SK-MEL-5 (cell line): ENCODE measurements at regions not wholly inside any gene's neighbourhood (a gene's known extent, or its start where the extent isn't known, plus 50 kb on each side); places are given as distances from the start of the nearest gene placed in this dataset.
"Not testable (repeated sequence)": the region's sequence is repeated elsewhere in the genome, so short reads cannot be mapped to it uniquely, and the experiment has no call there.

Experiments used
- DNase-seq: peaks from one replicate; pipeline ENCODE4 v3.0.0-alpha.2; 2016; ENCODE audit warnings: low read depth, low spot score
- in situ Hi-C: cut with HindIII; loops from 2 replicates; pipeline ENCODE4 v1.10.0; 2016; ENCODE audit warnings: low sequenced_read_pairs, high pct_unique_total_duplicates, low pct_unique_long_range_greater_than_20kb

DNA sequence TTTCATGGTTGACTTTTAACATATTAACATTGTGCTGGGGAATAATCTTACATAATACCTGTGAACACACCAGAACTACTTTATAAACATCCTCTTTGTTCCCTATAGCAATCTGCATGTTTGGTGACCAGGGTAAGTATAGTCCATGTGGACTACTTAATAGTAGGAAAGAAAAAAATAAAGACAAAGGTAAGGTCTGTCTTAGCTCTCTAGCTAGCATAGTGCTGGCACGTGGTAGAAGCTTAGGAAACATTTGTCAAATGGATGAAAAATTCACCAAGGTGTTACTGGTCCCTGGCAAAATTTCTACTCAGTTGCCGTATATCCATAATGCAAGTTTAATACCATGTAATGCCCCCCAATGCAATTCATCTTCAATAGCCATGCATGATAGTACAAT, 78.6 kb upstream of the ABCA1 start:
- DNase-seq, result peak; percentile 44
- in situ Hi-C loops, result no loop called here

DNA sequence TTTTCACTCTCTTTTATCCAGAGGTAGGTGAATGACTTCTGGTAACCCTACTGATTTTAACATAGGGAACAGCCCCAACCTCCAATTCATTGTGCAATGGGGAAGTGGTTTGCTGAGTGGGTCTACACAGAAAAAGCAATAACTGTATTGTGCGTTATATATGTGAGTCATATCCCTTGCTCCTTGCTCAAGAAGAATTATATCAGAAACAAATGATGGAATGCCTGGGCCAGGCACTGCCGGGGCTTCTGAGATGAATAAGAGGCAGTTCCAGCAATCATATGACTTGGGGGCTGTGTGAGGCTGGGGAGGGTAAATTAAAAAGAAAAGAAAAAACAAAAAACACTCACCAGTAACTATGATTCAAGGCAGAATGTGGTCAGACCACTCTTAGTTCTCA, 79.2 kb upstream of the ABCA1 start:
- in situ Hi-C loops, result no loop called here
- DNase-seq, result peak; percentile 88

DNA sequence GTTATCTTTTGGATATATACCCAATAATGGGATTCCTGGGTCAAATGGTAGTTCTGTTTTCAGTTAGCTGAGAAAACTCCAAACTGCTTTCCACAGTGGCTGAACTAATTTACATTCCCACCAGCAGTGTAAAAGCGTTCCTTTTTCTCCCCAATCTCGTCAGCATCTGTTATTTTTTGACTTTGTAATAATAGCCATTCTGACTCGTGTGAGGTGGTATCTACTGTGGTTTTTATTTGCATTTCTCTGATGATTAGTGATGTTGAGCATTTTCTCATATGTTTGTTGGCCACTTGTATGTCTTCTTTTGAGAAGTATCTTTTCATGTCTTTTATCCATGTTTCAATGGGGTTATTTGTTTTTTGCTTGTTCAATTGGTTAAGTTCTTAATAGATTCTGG, 82.1 kb upstream of the ABCA1 start:
- DNase-seq, in situ Hi-C loops: not testable (repeated sequence)

DNA sequence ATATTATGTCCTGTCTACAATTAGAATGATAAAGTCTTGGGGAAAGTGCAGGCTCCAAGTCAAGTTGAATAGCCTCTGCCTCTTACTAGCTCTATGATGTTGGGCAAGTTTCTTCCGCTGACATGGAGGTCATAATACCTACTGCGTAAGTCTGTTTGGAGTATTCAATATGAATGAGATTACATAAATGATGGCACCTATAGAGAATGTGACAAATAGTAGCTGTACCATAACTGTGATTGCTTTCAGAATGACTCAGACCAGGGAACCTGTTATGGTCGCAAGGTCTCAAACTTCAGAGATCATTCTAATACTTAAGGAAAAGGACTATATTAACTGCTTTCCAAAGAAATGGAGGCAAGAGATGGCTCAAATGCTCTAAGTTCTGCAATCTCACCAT, 94.0 kb upstream of the ABCA1 start:
- no peak for DNase-seq
- in situ Hi-C loops, result no loop called here

DNA sequence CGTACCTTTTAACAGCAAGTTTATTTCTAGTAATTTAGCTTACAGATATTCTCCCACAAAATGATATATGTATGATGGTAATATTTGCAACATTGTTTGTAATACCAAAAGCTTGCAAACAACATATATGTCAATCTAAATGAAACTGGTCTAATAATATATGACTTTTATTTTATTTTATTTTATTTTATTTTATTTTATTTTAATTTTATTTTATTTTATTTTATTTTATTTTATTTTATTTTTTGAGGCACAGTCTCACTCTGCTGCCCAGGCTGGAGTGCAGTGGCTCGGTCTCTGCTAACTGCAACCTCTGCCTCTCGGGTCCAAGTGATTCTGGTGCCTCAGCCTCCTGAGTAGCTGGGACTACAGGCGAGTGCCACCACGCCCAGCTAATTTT, 94.6 kb upstream of the ABCA1 start:
- DNase-seq, in situ Hi-C loops: not testable (repeated sequence)

DNA sequence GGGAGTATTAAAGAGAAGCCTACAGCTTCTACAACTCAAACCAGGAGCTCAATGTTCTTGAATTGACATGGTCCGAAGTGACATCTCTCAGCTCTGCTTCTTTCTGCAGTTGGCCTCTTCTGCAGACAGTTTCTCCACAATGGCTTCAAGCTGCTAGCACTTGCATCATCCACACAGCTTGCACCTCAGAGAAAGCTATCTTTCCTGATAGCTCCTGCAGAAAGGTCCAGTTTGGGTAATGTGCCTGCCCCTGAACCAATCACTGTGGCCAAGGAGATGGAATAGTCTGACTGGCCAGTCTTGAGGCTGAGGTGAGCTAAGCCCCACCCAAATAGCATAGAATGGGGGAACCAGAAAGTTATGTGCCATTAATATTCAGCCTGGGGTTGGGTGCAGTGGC, 95.8 kb upstream of the ABCA1 start:
- in situ Hi-C loops, result no loop called here
- no peak for DNase-seq

DNA sequence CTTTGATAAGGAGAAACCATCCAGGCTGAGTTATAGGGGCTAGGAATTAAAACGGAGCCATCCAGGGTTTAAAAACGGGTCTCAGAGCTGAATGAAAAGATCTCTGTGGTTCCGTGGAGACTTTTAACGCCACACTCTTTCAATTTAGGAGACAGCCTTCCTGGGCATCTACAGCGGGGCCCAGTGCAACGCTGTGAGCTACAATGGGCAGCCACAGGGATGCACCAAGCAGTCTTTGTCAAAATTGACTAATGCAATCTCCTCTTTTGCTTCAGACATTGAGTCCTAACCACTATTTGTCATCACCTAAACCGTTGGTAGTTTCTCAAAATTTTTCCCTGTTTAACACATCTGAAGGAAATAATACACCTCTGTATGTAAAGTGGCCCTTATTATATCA, 96.6 kb upstream of the ABCA1 start:
- no peak for DNase-seq
- in situ Hi-C loops, result no loop called here

DNA sequence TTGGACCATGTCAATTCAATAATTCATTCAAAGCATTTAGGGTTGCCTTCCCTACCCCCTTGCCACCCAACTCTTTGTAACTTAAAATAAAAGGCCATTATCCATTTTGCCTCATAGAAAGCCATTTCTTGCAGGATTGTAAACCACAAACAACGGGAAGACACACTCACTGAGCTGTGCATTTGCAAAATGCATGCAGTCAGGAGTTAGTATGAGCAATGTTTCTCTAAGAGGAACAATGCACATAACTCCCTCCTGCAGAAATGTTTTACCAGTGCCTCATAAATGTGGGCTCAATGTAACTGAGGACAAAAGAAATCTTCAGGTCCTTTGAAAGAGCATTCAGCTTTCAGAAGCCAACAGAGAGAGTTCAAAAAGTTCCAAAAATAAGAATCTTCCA, 98.5 kb upstream of the ABCA1 start:
- in situ Hi-C loops, result no loop called here
- DNase-seq, result peak; percentile 91

DNA sequence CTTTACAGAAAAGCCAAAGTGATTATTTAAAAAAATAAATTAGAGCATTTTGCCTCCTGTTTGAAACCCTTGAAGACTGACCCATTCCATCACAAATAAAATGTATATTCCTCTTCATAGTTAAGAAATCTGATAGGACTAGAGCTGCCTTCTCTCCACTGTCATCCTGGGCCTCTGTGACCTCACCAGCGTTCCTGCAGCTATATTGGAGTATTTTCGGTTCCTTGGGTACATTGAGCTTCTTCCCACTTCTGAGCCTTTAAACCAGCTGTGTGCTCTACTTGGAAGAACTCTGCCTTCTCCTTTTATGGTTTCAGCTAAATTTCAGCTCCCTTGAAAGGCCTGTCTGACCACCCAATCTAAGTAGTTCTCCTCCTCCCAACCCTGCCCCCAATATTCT, 99.1 kb upstream of the ABCA1 start:
- DNase-seq, result no peak
- in situ Hi-C loops, result no loop called here

DNA sequence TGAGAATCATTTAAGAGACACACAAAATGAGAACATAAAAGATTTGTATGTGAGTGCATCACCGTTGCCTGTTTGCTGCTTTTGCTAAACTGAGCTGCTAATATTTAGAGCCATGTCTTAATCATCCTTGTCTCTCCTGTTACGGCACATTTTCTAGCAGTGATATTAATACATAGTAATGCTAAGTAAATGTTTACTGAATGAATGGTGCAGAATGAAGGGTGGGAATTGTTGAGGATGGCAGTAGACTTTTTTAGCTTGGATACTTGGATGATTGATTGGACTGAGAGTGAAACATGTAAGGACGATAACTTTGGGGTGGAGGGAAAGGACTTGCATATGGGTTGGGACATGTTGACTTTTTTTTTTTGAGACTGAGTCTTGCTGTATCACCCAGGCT, 102.3 kb upstream of the ABCA1 start:
- in situ Hi-C loops, result no loop called here
- no peak for DNase-seq

DNA sequence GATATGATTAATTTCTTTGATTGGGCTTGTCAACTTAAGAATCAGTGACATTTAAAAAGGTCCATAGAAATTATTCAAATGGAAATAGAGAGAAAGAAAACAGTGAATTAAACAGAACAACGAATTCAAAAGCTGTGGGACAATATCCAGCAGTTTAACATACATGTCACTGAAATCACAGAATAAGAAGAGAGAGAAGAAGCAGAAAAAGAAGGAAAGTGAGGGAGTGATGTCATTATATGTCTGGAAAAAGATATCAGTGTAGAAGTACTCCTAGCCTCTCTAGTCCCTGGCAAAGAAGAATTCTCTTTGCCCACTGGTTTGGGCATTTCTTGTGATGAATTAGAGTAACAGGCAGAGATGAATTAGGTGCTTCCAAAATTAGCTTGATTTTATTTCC, 109.2 kb upstream of the ABCA1 start:
- in situ Hi-C loops, result no loop called here

DNA sequence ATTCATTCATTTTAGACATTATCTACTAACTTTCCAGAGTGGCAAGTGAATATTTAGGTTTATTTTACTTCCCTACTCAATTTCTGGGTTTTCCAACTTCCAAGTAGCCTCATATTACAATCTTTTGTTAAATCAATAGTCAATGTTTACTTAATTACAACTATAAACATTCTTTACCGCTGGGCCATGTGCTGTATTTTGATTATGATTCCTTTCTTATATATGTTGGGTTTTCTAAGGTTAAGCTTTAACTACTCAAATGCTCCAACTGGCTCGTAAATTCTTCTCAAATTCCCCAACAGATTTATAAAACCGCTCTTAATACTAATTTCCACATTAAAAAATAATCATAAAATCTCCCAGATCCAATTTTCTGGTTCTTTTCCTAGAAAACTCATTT, 110.1 kb upstream of the ABCA1 start:
- in situ Hi-C loops, result no loop called here

More for the DNA sequence above, 109.2 kb upstream of the ABCA1 start:
- DNase-seq, result no peak

DNA sequence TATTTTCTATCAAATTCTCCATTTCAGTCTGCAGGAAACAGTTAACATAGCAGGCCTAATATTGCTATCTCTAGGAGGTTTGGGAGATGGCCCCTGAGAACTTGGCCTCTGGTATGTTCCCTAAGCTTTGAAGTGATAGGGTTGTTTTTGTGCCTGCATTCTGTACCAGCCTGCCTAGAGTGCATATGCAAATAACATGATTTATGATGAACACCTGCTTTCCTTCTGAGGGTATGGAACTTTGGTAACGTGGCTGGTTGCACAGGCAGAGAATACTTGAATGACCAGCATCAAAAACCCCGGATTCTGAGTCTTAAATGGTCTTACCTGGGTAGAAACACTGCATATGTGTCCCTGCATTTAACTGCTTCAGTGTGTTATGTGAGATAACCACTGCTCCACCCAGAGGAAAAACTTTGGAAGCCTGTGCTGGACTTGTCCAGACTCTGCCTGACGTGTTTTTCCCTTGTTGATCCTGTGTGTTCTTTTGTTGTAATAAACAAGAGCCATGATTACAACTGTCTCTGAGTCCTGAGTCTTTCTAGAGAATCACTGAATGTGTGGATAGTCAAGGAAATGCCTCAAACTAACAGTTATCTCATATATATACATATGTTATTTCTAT, 111.3 kb upstream of the ABCA1 start:
- no peak for DNase-seq
- in situ Hi-C loops, result no loop called here

More for the DNA sequence above, 110.1 kb upstream of the ABCA1 start:
- DNase-seq, result no peak

DNA sequence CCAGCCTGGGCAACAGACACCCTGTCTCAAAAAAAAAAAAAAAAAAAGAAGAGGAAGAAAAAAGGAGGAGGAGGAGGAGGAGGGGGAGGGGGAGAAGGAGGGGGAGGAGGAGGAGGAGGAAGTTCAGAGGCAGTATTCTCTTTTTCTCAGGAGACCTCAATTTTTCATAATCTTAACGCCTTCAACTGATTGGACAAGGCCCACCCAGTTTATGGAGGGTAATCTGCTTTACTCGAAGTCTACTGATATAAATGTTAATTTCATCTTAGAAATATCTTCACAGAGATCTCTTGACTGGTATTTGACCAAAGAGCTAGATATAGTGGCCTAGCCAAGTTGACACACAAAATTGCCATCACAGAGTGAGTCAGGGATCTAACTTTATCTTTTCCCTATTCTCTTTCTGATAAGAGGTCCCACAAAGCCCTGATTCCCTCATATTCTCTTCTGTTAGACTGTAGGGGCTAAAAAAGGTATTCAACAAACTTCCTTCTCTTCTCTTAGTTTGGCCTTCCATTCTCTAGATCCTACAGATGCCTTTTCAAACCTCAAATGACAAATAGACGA, 115.5 kb upstream of the ABCA1 start:
- in situ Hi-C loops, result no loop called here
- DNase-seq, result no peak

DNA sequence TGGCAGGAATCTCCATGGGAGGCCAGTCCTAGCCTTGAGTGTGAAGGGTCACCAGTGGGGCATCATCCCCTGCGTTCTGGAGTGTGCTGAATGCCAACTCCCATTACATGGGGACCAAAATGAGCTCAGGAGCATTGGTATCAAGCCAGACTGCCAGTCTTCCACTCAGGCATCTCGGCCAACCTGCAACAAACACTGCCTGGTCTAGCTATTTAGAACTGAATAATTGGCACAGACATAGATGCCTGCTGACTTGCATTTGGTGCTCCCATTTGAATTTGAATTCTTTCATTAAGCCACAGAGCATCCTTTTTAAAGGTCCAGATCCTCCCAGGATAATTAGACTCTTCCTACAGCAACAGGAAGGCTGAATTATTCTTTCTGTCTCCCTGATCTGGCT, 116.6 kb upstream of the ABCA1 start:
- in situ Hi-C loops, result no loop called here
- DNase-seq, result no peak

DNA sequence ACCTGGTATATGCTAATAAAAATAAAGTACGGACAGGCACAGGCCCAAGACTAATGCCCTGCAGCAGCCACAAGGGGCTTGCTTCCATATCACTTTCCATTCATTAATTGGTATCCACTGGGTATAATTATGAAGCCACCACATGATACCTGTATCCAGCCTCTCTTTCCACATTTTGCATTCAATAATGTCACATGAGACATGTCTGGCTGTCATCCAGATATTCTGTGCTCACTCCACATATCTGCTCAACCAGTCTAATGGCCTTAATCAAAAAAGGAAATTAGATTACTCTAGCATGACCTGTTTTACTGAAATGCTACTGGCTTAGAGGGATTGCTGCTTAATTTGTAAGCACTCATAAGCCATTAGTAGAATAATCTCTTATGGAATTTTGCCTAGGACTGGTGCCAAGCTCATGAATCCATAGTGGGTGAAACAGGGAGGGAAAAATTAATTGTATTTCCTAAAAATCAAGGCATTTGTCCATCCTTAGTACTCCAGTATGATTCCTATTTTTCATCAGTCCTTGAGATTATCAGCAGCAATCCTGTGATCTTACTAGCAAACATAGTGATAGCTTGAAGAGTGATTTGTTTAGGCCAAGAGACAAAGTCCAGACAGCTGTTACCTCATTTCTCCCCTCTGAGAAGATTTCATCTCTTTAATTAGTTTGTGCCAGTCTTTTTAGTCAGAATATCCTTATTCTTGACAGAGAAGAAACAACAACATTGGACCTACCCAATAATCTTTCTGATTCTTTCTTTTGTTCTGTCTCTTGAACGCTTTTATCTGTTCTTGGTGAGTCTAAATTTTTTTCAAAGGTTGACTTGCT, 119.2 kb upstream of the ABCA1 start:
- in situ Hi-C loops, result no loop called here
- DNase-seq, result no peak

DNA sequence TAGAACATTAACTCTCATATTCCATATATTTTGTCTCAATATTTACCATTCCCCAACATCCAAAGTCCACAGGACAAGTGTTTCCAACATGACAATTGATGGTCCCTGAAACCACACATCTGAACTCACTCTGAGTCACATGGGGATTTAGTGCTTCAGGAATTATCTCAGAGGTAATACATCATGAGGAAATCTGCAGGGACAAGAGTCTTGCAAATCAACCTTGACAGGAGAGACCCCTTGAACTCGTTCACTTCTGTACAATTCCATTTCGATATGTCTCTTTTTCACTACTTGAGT, 119.7 kb upstream of the ABCA1 start:
- in situ Hi-C loops, result no loop called here
- DNase-seq, result no peak

DNA sequence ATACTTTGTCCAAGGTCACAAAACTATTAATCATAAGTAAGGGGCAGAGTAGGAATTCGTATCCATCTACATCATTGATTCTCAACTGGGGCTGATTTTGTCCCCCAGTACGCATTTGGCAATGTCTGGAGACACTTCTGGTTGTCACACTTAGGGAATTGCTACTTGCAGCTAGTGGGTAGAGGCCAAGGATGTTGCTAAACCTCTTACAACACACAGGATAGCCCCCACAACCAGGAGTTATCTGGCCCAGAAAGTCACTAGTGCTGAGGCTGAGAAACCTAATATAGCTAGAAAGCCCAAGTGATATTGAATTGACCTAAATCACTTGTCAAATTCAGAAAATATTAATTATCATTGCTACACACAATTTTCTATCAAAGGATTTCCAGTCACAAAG, 120.4 kb upstream of the ABCA1 start:
- DNase-seq, result no peak
- in situ Hi-C loops, result no loop called here

DNA sequence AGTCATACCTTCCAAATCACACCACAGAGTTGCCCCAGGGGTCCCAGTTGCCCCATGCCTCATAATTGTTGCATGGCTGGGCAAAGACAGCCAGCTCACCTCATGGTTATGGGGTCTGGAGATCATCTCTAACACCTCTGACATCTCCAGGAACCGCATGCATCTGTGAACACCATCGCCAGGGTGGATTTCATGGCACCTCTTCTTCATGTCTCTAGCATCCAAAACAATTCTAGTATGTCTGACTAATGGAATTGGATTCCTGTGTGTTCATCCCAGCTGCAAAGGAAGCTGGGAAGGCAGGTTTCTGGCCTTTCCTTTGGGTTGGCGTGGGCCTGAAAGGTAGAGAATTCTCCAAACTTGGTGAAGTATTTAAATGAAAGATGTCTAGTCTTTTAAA, 122.3 kb upstream of the ABCA1 start:
- in situ Hi-C loops, result no loop called here
- no peak for DNase-seq
